ENCODE measurements at regions not wholly inside any gene's neighbourhood (a gene's known extent, or its start where the extent isn't known, plus 50 kb on each side); places are given as distances from the start of the nearest gene placed in this dataset.
A peak's percentile ranks its signal among the peaks of the same experiment; 100 is the strongest.
"Not testable (repeated sequence)": the region's sequence is repeated elsewhere in the genome, so short reads cannot be mapped to it uniquely, and the experiment has no call there.

DNA sequence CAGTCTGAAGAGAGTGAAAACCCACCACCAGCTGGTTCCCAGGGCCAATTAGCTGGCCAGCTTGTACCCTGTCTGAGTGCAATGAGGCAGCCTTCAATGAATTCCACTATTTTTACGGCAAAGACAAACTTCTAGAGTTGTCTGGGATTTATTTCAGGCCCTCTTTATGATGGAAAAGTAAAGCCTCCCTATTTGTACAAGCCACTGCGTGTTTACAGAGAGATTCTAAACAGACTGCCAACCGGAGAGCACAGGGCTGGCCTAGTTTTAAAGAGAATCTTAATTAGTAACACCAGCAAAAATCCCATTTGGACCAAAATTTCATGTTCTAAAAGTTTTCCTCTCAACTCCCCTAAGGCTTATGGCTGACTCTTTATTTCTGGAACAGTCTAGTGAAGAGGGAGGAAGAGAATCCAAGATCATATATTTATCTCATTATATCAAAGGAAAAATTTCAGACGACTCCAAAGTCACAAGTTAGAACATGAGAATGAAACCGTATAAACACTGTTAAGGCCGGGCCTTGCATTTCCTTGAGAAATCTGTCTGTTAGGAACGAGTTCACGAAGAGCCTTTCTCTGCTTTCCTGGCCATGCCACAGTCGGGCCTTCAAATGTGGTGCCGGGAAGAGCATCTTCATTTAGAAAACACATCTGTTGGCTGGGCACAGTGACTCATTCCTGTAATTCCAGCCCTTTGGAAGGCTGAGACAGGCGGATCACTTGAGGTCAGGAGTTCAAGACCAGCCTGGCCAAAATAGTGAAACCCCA, 724.6 kb upstream of the NRP1 start:
- DNase-seq: no peak

DNA sequence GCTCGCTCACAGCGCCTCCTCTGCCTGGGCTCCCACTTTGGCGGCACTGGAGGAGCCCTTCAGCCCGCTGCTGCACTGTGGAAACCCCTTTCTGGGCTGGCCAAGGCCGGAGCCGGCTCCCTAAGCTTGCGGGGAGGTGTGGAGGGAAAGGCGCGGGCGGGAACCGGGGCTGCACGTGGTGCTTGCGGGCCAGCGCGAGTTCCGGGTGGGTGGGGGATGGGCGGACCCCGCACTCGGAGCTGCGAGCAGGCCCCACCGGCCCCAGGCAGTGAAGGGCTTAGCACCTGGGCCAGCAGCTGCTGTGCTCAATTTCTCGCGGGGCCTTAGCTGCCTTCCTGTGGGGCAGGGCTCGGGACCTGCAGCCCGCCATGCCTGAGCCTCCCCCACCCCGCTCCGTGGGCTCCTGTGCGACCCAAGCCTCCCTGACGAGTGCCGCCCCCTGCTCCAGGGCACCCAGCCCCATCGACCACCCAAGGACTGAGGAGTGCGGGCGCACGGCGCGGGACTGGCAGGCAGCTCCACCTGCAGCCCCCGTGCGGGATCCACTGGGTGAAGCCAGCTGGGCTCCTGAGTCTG, 721.0 kb upstream of the NRP1 start:
- not testable (repeated sequence) for DNase-seq

DNA sequence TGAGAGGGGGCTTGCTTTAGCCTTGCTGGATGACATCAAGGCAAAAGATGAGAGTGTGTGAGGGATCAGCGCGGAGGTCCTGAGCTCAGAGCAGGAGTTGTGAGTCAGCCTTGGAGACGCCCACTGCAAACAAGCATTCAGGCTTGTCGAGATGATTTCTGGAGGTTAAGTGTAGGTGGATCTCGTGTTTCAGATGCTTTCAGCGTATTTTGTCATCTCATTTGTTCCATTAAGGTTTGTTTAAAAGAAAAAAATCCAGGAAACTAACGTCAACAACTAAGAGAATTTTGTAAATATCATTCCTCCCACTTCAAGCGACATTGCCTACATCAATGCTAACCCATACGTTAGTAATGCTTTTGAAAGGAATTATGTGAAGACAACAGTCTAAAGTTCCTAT, 715.4 kb upstream of the NRP1 start:
- DNase-seq: peak; percentile 23

DNA sequence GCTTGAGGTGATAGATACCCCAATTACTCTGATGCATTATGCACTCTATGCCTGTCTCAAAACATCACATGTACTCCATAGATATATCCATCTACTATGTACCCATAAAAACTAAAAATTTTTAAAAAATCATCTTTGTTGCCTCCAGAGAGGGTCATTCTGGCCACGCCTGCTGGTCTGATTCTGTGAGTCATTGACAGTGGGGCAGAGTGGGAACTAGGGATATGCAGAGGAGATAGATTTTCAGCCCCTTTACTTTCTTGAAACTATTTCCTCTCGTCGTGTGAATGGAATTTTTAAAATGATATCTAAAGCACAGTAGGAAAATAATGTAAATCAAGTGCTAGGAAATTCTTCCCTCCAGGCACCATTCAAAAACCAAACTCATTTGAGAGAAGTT, 715.0 kb upstream of the NRP1 start:
- no peak for DNase-seq

DNA sequence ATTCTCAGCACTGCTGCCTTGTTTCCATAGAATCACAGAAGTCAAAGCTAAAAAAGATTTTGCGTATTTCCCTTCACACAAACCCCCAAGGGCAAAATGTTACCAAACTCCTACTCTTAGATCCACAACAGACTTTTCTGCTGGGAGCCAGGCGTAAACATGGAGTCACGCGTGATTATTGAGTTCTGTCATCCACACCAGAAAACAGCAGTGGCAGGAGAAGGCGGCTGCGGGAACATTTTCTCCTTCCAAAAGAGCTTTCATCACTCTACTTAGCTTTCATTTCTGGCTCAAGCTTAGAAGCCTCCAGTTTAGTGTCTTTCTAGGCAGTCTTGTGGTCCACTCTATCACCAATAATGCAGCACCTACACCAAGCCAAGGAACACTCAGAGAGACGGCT, 712.9 kb upstream of the NRP1 start:
- DNase-seq: no peak

DNA sequence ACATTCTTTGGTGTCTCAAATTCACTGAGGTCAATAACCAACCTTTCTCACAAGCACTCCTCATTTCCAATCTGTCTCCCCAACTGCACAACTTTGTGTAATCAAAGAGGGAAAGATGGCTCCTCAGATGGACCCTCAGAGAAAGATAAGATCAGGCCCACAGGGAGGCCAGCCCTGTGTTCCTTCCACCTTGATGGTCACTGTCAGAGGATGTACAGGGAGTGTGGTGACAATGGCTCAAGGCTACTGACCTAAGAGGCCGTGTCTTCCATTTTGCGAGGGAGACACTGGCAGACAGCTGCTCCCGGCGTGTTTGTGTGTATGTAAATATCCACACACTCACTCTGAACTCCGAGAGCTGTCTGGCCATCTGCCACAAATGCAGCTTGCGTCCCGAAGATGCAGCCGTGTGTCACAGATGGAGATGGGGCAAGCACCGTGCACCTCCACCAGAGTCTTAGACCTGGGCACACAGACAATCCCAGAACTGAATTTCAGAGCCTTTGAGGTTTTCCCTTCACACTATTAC, 712.1 kb upstream of the NRP1 start:
- DNase-seq: no peak

DNA sequence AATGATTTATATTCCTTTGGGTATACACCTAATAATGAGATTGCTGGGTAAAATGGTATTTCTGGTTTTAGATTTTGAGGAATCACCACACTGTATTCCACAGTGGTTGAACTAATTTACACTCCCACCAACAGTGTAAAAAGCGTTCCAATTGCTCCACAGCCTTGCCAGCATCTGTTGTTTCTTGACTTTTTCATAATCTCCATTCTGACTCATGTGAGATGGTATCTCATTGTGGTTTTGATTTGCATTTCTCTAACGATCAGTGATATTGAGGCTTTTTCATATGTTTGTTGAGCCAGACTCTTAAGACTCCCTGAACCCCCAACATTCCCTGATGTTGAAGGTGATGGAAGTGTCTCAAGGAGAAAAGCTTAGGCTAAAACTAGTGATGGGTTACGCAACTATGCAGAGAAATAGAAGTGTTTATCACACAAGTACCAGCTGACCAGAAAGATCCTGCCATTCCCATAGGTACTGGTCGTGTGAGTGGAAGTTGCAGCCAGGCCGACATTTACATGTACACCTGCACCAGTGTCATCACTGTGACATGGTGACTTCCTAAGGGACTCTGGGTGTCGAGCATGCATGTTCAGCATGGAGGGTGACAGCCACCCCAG, 711.2 kb upstream of the NRP1 start:
- DNase-seq: no peak

DNA sequence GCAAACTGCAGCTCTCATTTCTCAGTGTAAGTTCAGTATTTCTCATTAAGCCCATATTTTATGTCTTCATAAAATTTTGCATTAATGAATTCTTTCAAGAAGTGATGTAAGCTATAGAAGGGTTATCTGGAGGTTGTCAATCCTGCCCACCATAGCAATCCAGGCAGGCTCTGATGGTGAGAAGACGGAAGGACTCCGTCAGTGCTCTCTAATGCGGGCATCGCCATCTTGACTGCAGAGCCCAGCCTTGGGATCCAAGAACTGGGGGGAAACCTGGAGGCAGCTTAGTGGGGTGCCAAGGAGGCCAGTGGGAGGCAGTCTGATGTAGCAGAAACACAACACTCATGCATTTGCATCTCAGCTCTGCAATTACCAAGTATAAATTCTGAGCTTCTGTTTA, 707.4 kb upstream of the NRP1 start:
- no peak for DNase-seq

DNA sequence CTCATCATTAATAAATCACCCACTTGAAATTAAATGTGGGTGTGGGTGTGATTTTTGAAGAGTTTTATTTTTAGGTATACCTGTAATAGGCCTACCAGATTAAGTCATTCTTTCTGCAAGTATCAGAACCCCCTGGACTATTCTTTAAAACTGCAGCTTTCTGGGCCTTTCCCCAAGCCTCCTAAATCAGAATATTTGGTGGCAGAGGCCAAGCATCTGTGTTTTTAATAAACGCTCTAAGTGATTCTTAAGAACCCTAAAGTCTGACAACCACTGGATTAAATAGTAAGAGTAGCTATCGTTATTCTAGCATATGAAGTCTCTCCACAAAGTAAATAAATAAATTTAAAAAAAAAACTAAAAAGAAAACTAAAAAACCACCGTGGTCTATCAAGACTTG, 703.0 kb upstream of the NRP1 start:
- no peak for DNase-seq

DNA sequence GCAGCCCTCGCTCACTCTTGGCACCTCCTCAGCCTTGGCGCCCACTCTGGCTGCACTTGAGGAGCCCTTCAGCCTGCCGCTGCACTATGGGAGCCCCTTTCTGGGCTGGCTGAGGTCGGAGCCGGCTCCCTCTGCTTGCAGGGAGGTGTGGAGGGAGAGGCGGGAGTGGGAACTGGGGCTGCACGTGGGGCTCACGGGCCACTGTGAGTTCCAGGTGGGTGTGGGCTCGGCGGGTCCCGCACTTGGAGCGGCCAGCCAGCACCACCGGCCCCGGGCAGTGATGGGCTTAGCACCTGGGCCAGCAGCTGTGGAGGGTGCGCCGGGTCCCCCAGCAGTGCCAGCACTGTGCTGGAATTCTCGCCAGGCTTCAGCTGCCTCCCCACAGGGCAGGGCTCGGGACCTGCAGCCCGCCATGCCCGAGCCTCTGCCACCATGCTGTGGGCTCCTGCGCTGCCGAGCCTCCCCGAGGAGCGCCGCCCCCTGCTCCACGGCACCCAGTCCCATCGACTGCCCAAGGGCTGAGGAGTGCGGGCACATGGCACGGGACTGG, 700.8 kb upstream of the NRP1 start:
- DNase-seq: not testable (repeated sequence)

DNA sequence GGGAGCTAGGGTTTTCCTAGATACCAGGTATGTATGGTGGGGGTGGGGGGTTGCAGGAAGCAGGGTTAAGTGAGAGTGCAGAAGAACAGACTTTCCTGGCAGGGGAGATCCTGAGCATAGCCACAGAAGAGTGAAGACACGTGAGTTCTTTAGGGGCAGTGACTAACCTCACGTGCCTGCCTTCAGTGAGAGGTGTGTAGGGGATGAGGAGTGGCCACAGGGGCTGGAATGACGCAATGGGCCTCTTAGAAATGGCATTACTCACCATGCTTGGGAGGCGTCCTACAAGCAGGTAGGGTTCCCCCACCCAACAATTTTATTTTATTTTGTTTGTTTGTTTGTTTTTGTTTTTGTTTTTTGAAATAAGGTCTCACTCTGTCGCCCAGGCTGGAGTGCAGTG, 698.6 kb upstream of the NRP1 start:
- DNase-seq: no peak

DNA sequence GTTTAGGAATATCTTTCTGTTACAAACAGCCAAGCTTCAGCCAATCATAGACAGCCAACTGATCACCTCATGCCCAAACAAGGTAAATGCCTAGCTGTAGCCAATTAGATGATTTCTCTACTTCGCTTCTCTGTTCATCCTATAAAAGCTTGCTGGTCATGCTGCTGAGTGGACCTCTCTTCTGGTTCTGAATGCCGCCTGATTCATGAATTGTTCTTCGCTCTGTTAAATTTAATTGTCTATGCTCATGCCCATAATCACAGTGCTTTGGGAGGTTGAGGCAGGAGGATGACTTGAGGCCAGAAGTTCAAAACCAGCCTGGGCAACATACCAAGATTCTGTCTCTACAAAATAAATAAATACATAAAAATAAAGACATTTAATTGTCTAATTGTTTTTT, 698.1 kb upstream of the NRP1 start:
- no peak for DNase-seq

DNA sequence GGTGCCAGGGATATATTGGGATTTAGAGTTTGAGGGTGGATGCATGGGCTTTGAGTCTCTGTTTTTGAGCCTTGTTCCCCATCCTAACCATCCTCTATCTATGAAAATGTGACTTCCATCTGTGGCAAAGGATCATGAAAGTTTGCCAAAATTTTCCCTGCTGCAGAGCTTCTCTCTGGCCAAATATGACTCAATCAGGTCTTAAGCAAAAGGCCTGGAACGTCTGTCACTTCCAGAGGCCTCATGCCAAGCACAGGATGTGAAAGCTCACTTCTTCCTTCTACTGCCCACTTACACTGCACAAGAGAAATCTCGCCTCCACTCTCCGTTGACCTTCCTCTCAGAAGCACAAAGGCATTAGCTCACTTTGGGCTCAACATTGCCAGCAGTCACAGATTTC, 696.9 kb upstream of the NRP1 start:
- no peak for DNase-seq

DNA sequence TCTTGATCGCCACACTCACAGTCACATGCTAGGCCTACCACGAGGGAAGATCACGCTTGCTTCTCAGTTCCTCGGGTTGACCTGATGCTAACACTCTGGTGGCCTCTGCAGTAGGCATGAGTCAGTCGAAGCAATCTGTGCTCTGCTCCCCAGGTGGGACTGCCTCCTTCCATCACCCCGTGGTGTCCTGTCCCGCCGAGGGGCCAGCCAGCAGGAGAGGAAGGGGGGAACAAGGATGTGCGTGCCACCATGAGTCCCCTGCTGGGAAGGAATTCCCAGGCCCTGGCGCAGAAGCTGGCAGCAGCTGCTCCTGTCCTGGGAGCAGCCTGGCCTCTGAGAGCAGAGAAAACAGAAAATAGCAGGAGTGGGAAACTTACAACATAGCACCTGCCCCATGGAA, 695.0 kb upstream of the NRP1 start:
- DNase-seq: no peak

DNA sequence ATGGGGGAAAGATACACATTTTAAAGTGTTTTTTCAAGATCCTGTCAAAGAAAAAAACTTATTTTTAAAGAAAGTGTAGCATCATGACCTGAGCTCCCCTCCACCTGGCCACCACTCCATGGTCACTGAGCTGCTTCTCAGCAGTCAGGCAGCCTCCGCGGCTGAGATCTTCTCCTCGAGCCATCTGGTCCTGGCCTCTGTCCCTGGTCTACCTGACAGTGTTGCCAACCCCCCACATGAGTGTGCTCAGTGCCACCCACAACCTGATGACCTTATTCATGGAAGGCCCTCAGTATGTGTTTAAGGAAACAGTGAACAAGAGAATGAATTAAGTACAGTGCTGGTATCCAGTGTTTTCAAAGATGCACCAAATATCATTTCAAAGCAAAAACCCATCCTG, 694.5 kb upstream of the NRP1 start:
- no peak for DNase-seq

DNA sequence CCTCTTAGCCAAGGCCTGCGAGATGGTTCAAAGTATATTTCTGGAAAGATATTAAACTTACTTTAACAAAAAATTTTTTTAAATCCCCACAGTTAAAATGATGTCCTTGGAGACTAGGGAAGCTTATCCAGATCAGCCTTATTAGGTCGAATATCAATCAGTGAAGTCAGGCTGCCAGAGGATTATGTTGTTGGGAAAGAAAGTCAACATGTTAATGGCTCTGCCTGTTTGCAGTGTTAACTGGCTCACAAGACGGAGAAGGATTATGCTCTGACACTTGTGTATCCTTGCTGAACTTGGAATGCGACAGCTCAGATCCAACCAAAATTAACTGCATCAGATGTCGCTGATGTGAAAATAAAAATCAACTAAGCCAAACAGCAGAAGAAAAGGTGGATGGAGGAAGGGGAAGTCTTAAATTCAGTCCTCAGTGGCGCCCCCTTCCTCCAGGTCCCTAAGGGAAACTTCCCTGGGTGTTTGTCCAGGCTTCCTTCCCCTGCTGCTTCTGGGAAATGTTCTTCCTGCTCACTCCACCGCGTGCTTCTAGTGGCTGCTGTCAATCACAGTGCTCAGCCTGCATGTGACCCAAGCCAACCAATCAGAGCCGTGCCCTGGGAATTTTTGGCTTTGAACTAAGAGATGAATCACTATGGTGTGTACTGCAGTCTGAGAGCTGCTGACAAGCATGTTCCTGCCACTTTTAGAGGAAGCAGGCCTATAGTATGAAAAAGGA, 690.4 kb upstream of the NRP1 start:
- peak; percentile 3 for DNase-seq

DNA sequence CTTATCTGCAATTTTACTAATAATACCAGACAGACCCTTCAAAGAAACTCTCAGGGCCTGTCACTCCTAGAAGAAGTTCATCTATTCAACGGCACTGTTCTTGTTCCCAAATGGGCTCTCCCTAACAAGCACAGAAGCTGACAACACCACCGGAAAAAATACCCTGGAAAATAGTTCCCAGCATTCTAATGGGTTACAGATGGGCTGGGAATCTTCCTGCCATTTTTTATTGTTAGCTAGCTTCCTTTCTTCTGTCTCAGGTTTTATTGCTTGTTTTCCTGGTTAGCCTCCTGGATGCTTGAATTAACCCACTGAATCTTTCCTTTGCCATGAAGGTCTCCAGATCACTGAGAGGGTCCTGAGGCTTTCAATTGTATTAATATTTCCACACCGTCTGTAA, 689.8 kb upstream of the NRP1 start:
- DNase-seq: no peak

DNA sequence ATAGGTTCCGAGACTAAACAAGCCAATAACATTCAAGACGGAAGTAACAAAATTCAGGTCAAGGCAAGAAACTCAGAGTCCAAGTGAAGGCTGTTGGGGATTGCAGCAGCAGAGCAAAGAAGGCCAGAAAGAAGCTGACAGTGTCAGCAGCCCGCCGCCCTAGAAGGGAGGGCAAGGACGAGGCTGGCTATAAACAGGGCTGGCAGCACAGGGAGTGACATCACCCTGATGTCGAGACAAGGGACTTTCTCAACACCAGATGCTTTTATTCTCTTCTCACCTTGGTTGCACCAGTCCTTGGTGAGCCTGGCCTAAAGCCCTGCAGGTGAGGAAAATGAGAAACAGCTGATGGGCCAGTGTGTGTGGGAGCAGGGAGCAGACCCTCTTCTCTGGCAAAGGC, 687.7 kb upstream of the NRP1 start:
- DNase-seq: no peak

DNA sequence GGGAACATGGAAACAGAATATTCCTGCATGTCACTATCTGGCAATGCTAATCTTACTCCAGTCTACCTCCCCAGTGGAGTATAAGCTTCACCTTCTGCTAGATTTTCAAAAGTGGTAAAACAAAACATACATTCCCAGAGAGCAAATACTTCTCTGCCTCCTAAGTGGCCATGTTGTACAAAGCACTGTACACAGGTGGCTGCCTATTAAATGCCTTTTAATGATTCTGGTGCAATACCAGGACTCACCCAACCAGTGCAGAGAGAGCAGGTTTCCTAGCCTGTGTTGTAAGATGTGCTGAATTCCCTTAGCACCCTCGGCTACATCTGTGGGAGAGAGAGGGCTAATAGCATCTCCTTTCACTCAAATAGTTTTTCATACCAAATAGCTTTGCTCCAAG, 684.3 kb upstream of the NRP1 start:
- no peak for DNase-seq

DNA sequence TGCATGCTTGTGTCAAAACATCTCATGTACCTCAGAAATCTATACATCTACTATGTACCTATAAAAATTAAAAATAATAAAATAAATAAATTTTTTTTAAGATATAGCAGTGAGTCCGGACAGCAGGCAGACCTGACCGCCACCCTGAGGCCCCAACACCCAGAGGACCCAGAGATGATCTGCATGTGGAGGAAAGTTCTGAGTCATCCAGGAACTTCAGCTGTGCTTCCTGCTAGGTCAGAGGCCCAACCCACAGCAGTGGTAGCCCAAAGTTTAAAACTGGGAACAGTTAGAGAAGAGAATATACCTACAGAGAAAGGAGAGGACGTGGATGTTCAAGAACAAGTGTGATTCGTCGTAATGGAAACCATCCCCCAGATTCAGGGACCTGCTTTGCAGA, 683.7 kb upstream of the NRP1 start:
- no peak for DNase-seq

DNA sequence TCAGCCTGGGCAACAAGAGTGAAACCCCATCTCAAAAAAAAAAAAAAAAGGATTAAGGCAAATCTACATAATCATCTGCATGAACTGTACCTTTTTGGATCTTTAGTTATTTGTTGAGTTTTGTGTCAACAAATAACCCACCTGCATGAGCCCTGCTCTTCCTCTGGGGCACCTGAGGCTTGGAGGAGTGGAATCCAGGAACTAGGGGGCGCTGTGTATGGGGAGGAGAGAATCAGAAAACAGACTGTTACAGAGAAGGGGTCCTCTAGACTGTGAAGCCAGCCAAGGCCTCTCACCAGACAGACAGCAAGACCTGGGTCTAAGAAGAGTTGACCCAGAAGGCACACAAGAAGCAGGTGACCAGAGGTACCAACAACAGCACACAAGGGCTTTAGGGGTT, 682.8 kb upstream of the NRP1 start:
- no peak for DNase-seq

DNA sequence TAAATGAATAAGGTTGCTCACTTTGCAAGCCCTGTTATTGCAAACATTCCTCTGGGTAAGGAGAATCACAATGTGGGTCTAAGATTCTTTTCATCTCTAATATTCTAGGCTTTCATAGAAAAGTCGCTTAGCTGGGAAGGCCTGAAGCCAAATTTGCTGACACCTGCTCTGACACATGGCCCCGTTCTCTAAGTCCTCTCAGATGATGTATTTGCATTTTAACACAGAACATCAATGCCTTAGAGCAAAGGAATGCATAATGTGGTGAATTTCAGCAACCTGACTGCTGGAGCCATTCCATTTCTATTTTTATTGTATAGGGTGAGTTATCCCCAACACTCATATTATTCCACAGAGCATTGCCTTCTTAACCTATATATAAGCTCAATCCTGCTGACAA, 682.1 kb upstream of the NRP1 start:
- DNase-seq: no peak

DNA sequence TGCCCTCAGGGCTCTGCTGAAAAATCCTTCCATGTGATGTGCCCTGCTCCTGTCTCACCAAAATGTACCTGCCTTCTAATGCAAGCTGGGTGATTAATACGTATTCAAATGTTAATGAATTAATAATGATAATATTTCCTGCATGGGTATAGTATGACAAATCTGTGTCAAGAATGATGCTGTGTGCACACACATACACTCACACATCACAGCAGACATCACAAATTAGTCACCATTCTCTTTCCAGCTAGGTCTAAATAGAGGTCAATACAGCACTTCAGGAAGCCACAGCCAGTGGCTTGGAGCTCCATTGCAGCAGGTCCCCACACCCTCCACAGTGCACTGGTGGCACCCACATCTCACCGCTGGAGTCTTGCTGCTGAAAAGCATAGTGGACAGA, 681.2 kb upstream of the NRP1 start:
- no peak for DNase-seq

Data from stimulated activated CD4-positive, alpha-beta T cell treated with anti-CD3 and anti-CD28 coated beads, Interleukin-1b, Interleukin-23, amount 100 ng/mL, for 48 hours (primary cell).